A549 (cell line): ENCODE measurements at regions not wholly inside any gene's neighbourhood (a gene's known extent, or its start where the extent isn't known, plus 50 kb on each side); places are given as distances from the start of the nearest gene placed in this dataset.

ENCODE experiments used
- BHLHE40 ChIP-seq: IDR thresholded peaks from 2 replicates; pipeline ENCODE4 v1.6.1; 2012; ENCODE audit warnings: low read depth, low read length, inconsistent platforms
- FOSL2 ChIP-seq, 2 experiments: fragments of 450-650 bp in 1 of 2; fragments of >200 bp in 1 of 2; sonication (Bioruptor Twin) in 1 of 2; formaldehyde crosslinking; IDR thresholded peaks; 2 replicates each; pipeline versions ENCODE4 v1.5.0 to v1.6.1; 2016 to 2020; ENCODE audit warnings: mild to moderate bottlenecking in 1 of 2, moderate library complexity in 1 of 2
- HDAC2 ChIP-seq: fragments of 200-600 bp; sonication (generic); IDR thresholded peaks from 2 replicates; pipeline ENCODE4 v1.6.1; 2016
- JUN ChIP-seq, 2 experiments: fragments of >200 bp; sonication (Bioruptor Twin); formaldehyde crosslinking; IDR thresholded peaks; 2 replicates in 1 of 2; 3 replicates in 1 of 2; pipeline ENCODE4 v1.6.1; 2016 to 2017
- KDM5A ChIP-seq: fragments of 200-600 bp; sonication (generic); IDR thresholded peaks from 2 replicates; pipeline ENCODE4 v1.6.1; 2016; ENCODE audit warnings: antibody characterized with exemption, mild to moderate bottlenecking
- MAZ ChIP-seq: fragments of 150-350 bp; IDR thresholded peaks from 2 replicates; pipeline ENCODE4 v1.6.1; 2014; ENCODE audit warnings: antibody characterized with exemption, low read depth, low read length, borderline replicate concordance
- PHF8 ChIP-seq: fragments of 200-600 bp; sonication (generic); IDR thresholded peaks from 2 replicates; pipeline ENCODE4 v1.6.1; 2016; ENCODE audit warnings: low read depth, mild to moderate bottlenecking, antibody characterized with exemption, moderate library complexity, borderline replicate concordance
- POLR2A ChIP-seq: IDR thresholded peaks from 2 replicates; pipeline ENCODE4 v1.6.1; 2012; ENCODE audit warnings: mild to moderate bottlenecking, low read length
- SREBF2 ChIP-seq: fragments of 450-650 bp; IDR thresholded peaks from 2 replicates; pipeline ENCODE4 v1.6.1; 2014; ENCODE audit warnings: mild to moderate bottlenecking, moderate library complexity
- ZNF302 ChIP-seq: fragments of 250-450 bp; sonication (Bioruptor Pico); IDR thresholded peaks from 2 replicates; pipeline ENCODE4 v1.9.0; 2021; ENCODE audit warnings: inconsistent platforms, mild to moderate bottlenecking, moderate library complexity
- TF ChIP-seq, protein P1 (sequence below): fragments of >200 bp; sonication (Bioruptor Twin); formaldehyde crosslinking; IDR thresholded peaks from 3 replicates; pipeline ENCODE4 v1.5.1; 2016
- TF ChIP-seq, protein P2 (sequence below): fragments of 450-650 bp; IDR thresholded peaks from 2 replicates; pipeline ENCODE4 v1.6.1; 2014; ENCODE audit warnings: antibody characterized with exemption
- TF ChIP-seq, protein P3 (sequence below): fragments of 200-600 bp; sonication (generic); IDR thresholded peaks from 2 replicates; pipeline ENCODE4 v1.6.1; 2016; ENCODE audit warnings: antibody characterized with exemption, mild to moderate bottlenecking, moderate library complexity
- TF ChIP-seq, protein P4 (sequence below): IDR thresholded peaks from 2 replicates; pipeline ENCODE4 v1.6.1; 2012

DNA sequence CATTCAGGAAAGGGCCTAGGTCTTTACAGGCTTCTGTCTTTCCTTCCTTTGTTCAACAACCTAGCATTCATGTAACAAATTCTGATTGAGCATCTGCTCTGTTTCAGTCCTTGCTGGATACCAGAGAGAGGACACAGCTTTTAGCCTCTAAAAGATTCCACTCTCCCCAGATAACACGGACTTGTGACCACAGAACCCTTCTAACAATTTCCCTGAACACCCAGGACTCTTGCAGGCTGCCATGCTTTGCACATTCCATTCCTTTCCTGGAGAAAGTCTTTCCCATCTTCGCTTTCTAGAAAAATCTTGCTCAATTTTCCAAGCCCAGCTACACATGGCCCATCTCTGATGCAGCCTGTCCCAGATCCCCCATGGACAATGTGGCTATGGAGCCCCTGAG, 310.9 kb downstream of the ACTL7B start:
- TF ChIP-seq SREBF2 (no peak), POLR2A (no peak), ZNF302 (CRISPR knock-in tag) (no peak), BHLHE40 (no peak), HDAC2 (no peak), KDM5A (no peak), MAZ (no peak), PHF8 (no peak), FOSL2 (IDR thresholded peaks at IDR 0.05) (no peak), FOSL2 (CRISPR knock-in tag; IDR thresholded peaks at IDR 0.05) (no peak), JUN (IDR thresholded peaks at IDR 0.05) (no peak)
- TF ChIP-seq, protein P1, sequence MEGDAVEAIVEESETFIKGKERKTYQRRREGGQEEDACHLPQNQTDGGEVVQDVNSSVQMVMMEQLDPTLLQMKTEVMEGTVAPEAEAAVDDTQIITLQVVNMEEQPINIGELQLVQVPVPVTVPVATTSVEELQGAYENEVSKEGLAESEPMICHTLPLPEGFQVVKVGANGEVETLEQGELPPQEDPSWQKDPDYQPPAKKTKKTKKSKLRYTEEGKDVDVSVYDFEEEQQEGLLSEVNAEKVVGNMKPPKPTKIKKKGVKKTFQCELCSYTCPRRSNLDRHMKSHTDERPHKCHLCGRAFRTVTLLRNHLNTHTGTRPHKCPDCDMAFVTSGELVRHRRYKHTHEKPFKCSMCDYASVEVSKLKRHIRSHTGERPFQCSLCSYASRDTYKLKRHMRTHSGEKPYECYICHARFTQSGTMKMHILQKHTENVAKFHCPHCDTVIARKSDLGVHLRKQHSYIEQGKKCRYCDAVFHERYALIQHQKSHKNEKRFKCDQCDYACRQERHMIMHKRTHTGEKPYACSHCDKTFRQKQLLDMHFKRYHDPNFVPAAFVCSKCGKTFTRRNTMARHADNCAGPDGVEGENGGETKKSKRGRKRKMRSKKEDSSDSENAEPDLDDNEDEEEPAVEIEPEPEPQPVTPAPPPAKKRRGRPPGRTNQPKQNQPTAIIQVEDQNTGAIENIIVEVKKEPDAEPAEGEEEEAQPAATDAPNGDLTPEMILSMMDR, result no peak
- TF ChIP-seq, protein P2, sequence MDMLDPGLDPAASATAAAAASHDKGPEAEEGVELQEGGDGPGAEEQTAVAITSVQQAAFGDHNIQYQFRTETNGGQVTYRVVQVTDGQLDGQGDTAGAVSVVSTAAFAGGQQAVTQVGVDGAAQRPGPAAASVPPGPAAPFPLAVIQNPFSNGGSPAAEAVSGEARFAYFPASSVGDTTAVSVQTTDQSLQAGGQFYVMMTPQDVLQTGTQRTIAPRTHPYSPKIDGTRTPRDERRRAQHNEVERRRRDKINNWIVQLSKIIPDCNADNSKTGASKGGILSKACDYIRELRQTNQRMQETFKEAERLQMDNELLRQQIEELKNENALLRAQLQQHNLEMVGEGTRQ, result no peak
- TF ChIP-seq, protein P3, sequence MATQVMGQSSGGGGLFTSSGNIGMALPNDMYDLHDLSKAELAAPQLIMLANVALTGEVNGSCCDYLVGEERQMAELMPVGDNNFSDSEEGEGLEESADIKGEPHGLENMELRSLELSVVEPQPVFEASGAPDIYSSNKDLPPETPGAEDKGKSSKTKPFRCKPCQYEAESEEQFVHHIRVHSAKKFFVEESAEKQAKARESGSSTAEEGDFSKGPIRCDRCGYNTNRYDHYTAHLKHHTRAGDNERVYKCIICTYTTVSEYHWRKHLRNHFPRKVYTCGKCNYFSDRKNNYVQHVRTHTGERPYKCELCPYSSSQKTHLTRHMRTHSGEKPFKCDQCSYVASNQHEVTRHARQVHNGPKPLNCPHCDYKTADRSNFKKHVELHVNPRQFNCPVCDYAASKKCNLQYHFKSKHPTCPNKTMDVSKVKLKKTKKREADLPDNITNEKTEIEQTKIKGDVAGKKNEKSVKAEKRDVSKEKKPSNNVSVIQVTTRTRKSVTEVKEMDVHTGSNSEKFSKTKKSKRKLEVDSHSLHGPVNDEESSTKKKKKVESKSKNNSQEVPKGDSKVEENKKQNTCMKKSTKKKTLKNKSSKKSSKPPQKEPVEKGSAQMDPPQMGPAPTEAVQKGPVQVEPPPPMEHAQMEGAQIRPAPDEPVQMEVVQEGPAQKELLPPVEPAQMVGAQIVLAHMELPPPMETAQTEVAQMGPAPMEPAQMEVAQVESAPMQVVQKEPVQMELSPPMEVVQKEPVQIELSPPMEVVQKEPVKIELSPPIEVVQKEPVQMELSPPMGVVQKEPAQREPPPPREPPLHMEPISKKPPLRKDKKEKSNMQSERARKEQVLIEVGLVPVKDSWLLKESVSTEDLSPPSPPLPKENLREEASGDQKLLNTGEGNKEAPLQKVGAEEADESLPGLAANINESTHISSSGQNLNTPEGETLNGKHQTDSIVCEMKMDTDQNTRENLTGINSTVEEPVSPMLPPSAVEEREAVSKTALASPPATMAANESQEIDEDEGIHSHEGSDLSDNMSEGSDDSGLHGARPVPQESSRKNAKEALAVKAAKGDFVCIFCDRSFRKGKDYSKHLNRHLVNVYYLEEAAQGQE, result no peak
- TF ChIP-seq, protein P4, sequence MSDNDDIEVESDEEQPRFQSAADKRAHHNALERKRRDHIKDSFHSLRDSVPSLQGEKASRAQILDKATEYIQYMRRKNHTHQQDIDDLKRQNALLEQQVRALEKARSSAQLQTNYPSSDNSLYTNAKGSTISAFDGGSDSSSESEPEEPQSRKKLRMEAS, result no peak
